Mucosa of rectum (tissue), 2 donors: ENCODE measurements at regions not wholly inside any gene's neighbourhood (a gene's known extent, or its start where the extent isn't known, plus 50 kb on each side); places are given as distances from the start of the nearest gene placed in this dataset.

Experiments used
- H3K27ac ChIP-seq, 2 donors: one replicate each; pipeline ENCODE4 v1.7.0; 2013; ENCODE audit warnings: inconsistent platforms in 2 of 2, low read depth in 2 of 2, low read length in 2 of 2
- H3K27me3 ChIP-seq, 2 donors: one replicate each; pipeline ENCODE4 v1.7.0; 2013; ENCODE audit warnings: low read length in 2 of 2; ENCODE audit not compliant: control insufficient read depth in 2 of 2, insufficient read depth in 2 of 2
- H3K36me3 ChIP-seq, 2 donors: one replicate each; pipeline ENCODE4 v1.7.0; 2013; ENCODE audit warnings: low read length in 2 of 2; ENCODE audit not compliant: control insufficient read depth in 2 of 2, insufficient read depth in 2 of 2
- H3K4me1 ChIP-seq, 2 donors: one replicate each; pipeline ENCODE4 v1.7.0; 2013; ENCODE audit warnings: low read length in 2 of 2, mild to moderate bottlenecking in 1 of 2; ENCODE audit not compliant: control insufficient read depth in 2 of 2, insufficient read depth in 2 of 2
- H3K4me3 ChIP-seq, 2 donors: one replicate each; pipeline ENCODE4 v1.7.0; 2013; ENCODE audit warnings: low read length in 2 of 2
- H3K9ac ChIP-seq, 2 donors: one replicate each; pipeline ENCODE4 v1.7.0; 2013; ENCODE audit warnings: low read length in 2 of 2, low read depth in 1 of 2, mild to moderate bottlenecking in 1 of 2
- H3K9me3 ChIP-seq, 2 donors: one replicate each; pipeline ENCODE4 v1.7.0; 2013; ENCODE audit warnings: low read length in 2 of 2; ENCODE audit not compliant: control insufficient read depth in 2 of 2
- donor health status: healthy.
- donor health status: Normal muscosa, but diverticular disease.

DNA sequence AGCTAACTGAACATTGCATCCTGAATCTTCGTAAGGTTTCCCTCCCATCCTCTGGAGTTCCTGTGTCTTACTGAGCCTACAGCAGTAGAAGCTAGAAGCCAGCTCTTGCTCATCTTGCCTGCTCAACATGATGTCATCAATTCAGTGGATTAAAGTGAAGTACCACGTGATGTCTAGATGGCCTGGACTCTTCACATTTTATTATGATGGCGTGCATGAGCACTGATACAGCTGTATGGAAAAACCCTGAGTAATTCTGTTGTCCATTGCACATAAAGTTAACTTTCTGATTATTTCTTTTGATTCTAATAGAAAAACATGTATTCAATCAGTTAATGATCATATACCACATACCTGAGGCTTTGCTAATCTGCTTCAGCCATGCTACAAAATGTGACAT lies 2387.7 kb upstream of the TENM3 start:
- H3K4me3 ChIP-seq = no peak overlapping the region
- H3K9me3 ChIP-seq = no peaks in the 10 kb centered on the region
- no peak overlapping the region for H3K27ac ChIP-seq
- no peaks in the 10 kb centered on the region for H3K27me3 ChIP-seq
- no peaks in the 10 kb centered on the region for H3K4me1 ChIP-seq
- H3K36me3 ChIP-seq = no peaks in the 10 kb centered on the region
- no peak overlapping the region for H3K9ac ChIP-seq

DNA sequence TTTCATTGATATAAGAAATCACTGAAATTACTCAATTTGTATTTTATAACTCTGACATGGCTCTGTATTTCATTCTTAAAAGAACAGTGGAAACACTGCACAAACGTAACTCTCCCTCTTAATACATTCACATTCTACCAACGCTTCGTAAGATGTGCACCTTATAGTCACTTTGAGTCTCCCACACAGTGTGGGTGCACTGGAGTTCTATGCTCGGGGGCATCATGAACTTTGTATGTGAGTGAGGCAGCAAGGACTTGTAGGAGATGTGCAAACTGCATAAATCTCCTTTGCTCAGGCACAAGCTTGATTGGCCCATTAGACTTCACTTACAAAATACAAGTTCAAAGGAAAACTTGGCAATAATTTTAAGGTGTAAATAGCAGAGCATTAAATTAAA lies 2385.0 kb upstream of the TENM3 start:
- no peak overlapping the region for H3K27ac ChIP-seq
- H3K4me1 ChIP-seq = no peaks in the 10 kb centered on the region
- no peaks in the 10 kb centered on the region for H3K36me3 ChIP-seq
- no peaks in the 10 kb centered on the region for H3K27me3 ChIP-seq
- no peak overlapping the region for H3K9ac ChIP-seq
- H3K4me3 ChIP-seq = no peak overlapping the region
- no peaks in the 10 kb centered on the region for H3K9me3 ChIP-seq

DNA sequence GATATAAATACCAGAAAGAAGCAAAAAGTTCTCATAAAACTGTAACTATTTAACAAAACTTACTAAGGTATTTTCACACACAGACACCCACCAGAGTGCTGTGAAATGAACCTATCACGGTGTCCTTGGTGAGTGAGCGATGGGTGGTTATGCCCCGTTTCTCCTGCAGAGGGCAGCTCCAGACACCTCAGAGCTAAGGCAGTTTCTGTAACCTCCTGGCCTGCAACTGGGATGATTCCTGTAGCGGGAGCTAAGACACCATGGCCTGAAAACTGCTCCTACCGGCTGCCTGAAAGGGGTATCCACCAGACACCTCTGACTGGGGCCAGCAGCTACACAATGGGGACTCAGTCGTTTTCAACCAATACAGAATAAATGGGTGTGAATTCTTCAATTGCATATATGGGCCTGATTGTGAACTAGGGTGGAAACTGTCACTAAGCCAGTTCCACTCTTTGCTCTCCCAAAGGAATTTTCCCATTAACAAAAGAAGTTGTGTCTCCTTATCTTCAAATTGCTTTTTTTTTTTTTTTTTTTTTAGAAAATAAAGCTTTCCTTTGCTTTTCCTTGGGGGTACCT lies 2375.8 kb upstream of the TENM3 start:
- Histone ChIP-seq H3K27ac (no peak overlapping the region), H3K9me3 (no peaks in the 10 kb centered on the region), H3K9ac (no peak overlapping the region), H3K4me1 (no peaks in the 10 kb centered on the region), H3K36me3 (no peaks in the 10 kb centered on the region), H3K4me3 (no peak overlapping the region), H3K27me3 (no peaks in the 10 kb centered on the region)

DNA sequence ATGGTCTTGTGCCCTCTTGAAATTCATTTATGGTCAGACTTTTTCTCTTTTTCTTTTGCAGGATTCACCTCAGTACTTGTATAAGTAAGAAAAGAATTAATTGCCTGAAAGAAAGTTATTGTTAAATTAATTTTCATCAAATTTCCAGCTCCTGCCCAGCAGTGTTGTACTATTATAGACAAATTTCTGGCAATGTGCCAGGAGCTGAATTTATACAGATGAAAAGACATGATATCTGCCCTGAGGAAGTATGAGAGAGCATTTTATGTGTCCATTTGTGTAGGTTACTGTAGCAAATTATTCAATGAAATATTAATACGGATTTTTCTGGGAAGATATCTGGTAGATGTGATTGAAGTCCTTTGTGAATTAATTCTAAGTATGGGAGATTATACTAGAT lies 2371.5 kb upstream of the TENM3 start:
- Histone ChIP-seq H3K27me3 (no peaks in the 10 kb centered on the region), H3K27ac (no peak overlapping the region), H3K4me3 (no peak overlapping the region), H3K36me3 (no peaks in the 10 kb centered on the region), H3K9me3 (no peaks in the 10 kb centered on the region), H3K4me1 (no peaks in the 10 kb centered on the region), H3K9ac (no peak overlapping the region)

DNA sequence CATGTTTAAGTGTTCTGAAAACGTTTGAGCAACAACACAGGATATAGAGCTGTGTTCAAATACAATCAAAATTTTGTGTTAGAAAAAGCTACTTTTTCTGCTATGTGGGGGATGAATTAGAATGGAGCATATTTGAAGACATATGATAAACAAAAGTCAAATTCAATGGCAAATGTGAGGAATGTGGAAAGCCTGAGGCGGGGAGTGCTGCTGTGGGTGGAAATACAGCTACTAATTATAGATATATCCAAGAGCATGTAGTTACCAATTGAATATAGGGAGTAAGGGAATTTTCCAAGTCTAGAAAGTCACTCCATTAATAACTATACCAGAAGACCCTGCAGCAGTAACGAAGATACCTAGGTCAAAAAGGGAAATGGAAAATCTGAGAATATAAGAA lies 2370.4 kb upstream of the TENM3 start:
- no peak overlapping the region for H3K27ac ChIP-seq
- H3K27me3 ChIP-seq = no peaks in the 10 kb centered on the region
- no peaks in the 10 kb centered on the region for H3K9me3 ChIP-seq
- no peak overlapping the region for H3K9ac ChIP-seq
- no peaks in the 10 kb centered on the region for H3K36me3 ChIP-seq
- no peak overlapping the region for H3K4me3 ChIP-seq
- H3K4me1 ChIP-seq = no peaks in the 10 kb centered on the region

DNA sequence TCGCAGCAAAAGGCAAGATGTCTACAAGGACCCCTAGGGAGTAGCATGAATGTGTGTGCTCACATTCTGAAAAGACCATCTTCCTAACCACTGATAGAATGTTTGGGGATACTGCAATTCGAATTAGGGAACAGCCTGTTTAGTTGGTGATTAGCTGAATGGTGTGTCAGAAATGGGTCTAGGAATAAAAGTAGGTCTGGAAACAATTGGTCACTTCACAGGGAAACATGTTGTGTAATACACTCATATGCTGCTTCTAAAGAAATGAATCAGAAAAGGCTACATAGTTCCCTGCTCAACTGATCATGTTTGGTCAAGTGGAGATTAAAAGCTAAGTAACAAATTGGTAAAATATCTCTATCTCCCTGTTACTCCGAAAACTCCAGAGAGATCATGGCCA lies 2362.4 kb upstream of the TENM3 start:
- H3K27ac ChIP-seq = no peak overlapping the region
- no peak overlapping the region for H3K4me3 ChIP-seq
- no peaks in the 10 kb centered on the region for H3K27me3 ChIP-seq
- no peaks in the 10 kb centered on the region for H3K4me1 ChIP-seq
- no peaks in the 10 kb centered on the region for H3K36me3 ChIP-seq
- H3K9ac ChIP-seq = no peak overlapping the region
- no peaks in the 10 kb centered on the region for H3K9me3 ChIP-seq

DNA sequence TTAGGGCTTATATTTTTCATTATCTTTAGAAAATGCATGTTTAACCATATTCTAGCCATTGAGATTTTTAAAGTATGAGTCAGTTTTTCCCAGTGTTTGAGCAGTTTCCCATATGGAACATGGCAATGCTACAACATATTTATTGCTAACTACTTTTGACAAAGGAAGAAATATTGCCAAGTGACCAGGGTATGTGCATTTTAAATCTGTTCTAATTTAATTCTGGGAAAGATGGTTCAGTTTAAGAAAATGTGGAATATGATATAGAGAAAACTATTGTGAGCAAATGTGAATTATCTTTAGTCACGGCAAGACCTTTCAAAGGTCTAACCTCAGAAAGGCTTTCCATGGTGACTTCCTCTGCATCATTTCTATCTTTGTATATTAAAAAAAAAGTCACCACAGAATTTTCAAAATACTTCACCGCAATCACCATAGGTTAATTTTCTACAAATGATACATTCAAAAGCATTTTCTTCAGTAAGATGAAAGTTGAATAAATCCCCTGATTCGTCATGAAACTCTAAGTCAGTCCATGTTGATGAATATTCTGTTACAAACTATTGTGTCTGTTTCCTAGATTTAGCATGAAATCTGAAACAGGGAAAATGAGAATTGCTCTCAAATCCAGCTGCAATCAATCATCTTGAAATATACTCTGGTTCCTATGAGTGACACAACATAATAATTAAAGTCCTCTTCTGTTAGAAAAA lies 2349.0 kb upstream of the TENM3 start:
- no peaks in the 10 kb centered on the region for H3K36me3 ChIP-seq
- H3K27me3 ChIP-seq = no peaks in the 10 kb centered on the region
- no peaks in the 10 kb centered on the region for H3K4me1 ChIP-seq
- no peak overlapping the region for H3K4me3 ChIP-seq
- no peak overlapping the region for H3K27ac ChIP-seq
- H3K9ac ChIP-seq = no peak overlapping the region
- H3K9me3 ChIP-seq = no peaks in the 10 kb centered on the region

DNA sequence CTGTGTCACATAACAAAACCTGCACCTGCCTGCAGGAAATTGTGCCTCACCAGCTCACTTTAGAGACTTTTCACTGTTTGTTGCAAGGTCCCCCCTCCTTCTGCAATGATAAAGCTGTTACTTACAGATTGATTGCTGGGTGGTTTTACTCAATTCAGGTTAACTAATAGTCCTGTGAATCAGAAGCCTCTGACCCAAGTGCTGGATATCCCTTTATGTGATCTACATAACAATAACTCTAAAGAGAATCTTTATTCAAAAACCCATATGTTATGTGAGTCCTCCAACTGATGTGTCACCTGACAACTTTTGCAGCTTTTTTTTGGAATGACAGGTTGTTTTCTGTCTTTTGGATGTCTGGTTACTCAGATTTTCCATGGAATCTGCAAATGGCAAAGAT lies 2323.6 kb upstream of the TENM3 start:
- H3K9me3 ChIP-seq = no peaks in the 10 kb centered on the region
- no peak overlapping the region for H3K27ac ChIP-seq
- H3K4me1 ChIP-seq = no peaks in the 10 kb centered on the region
- no peaks in the 10 kb centered on the region for H3K36me3 ChIP-seq
- H3K27me3 ChIP-seq = no peaks in the 10 kb centered on the region
- no peak overlapping the region for H3K9ac ChIP-seq
- H3K4me3 ChIP-seq = no peak overlapping the region

DNA sequence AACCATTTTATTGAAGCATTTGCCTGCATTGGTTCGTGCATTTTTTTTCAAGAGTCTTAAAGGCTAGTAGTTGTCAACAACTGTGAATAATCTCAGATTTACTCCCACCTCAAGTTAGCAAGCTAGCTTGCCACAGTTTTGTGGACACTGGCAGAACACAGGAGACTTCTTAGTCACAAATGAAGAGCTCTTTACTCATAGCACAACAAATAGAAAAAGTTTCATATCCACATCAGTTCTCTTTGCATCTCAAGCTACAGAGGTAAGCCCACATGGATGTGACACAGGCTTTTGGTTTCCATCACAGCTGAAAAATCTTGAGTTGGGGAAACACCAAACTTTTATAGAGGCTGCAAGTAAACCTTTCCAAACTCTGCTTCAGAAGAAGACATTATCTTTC lies 2315.7 kb upstream of the TENM3 start:
- H3K36me3 ChIP-seq = no peaks in the 10 kb centered on the region
- H3K4me3 ChIP-seq = no peak overlapping the region
- no peak overlapping the region for H3K27ac ChIP-seq
- H3K9me3 ChIP-seq = no peaks in the 10 kb centered on the region
- no peak overlapping the region for H3K9ac ChIP-seq
- H3K4me1 ChIP-seq = no peaks in the 10 kb centered on the region
- no peaks in the 10 kb centered on the region for H3K27me3 ChIP-seq

DNA sequence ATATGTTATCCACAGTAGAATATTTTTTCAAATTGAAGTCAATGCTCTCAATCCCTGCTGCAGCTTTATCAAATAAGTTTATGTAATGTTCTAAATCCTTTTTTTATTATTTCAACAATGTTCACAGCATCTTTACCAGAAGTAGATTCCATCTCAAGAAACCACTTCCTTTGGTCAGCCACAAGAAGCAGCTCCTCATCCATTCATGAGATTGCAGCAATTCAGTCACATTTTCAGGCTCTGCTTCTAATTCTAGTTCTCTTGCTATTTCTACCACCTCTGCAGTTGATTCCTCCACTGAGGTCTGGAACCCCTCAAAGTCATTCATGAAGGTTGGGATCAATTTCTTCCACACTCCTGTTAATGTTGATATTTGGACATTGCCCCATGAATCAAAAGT lies 2301.3 kb upstream of the TENM3 start:
- Histone ChIP-seq H3K27ac (no peak overlapping the region), H3K9me3 (no peaks in the 10 kb centered on the region), H3K36me3 (no peaks in the 10 kb centered on the region), H3K4me3 (no peak overlapping the region), H3K27me3 (no peaks in the 10 kb centered on the region), H3K9ac (no peak overlapping the region), H3K4me1 (no peaks in the 10 kb centered on the region)
